NB4 (cell line): ENCODE measurements at regions not wholly inside any gene's neighbourhood (a gene's known extent, or its start where the extent isn't known, plus 50 kb on each side); places are given as distances from the start of the nearest gene placed in this dataset.

Source experiments
- CTCF ChIP-seq: IDR thresholded peaks from one replicate; pipeline ENCODE4 v1.5.1; 2012; ENCODE audit warnings: low read depth, low read length
- POLR2A ChIP-seq: IDR thresholded peaks from 2 replicates; pipeline ENCODE4 v1.6.1; 2011; ENCODE audit warnings: mild to moderate bottlenecking; ENCODE audit not compliant: insufficient read length; ENCODE audit errors: extremely low read depth

- TF ChIP-seq POLR2A (no peak), CTCF (no peak)
Observed at GRCh38 chr11:14589421-14589820, 54.2 kb upstream of the PDE3B start.
